ENCODE measurements at regions not wholly inside any gene's neighbourhood (a gene's known extent, or its start where the extent isn't known, plus 50 kb on each side); places are given as distances from the start of the nearest gene placed in this dataset.

DNA sequence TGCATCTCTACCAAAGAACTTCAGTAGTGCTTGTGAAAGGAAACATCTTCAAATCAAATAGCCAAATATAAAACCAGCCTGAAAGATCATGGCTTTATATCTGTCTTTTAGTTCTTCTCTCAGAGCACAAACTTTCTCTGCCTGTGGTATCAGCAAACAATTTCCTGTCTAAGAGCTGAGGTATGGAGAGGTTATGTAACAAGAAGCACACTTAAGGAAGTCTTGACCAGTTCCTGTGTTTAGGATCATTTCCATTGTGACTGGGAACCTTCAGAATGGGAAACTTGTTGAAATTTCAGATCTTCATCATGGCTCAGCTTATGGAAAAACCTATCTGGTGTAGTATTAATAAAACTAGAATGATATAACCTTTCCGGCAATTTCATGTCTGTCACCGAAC lies 148.8 kb downstream of the MBL2 start:
- no peak overlapping the region for H3K4me3 Mint-ChIP-seq
- no peak overlapping the region for H3K27ac Mint-ChIP-seq
- no peaks in the 10 kb centered on the region for H3K36me3 Mint-ChIP-seq

DNA sequence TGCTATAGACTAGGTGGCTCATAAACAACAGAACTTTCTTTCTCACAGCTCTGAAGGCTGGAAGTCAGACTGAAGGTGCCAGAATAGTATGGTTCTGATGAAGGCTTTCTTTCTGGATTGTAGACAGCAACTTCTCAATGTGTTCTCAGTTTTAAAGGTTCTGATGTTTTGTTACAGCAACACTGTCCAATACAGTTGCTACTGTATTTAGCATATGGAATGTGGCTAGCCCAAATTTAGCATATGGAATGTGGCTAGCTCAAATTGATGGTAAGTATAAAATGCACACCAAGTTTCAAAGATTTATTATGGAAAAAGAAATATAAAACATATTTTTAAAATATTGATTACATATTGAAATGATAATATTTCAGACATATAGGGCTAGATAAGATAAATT lies 145.3 kb downstream of the MBL2 start:
- ATAC-seq (ENCODE audit: low read depth in 2 of 2) (no peak), DNase-seq (no peak)
- no peak overlapping the region for H3K27ac Mint-ChIP-seq
- H3K4me1 Mint-ChIP-seq: no peaks in the 10 kb centered on the region
- H3K27me3 Mint-ChIP-seq: no peaks in the 10 kb centered on the region
- H3K4me3 Mint-ChIP-seq: no peak overlapping the region
- H3K36me3 Mint-ChIP-seq: no peaks in the 10 kb centered on the region
- no peaks in the 10 kb centered on the region for H3K9me3 Mint-ChIP-seq

More for the DNA sequence above, 148.8 kb downstream of the MBL2 start:
- ATAC-seq (ENCODE audit: low read depth in 2 of 2): no peak
- no peak for DNase-seq
- H3K4me1 Mint-ChIP-seq: no peaks in the 10 kb centered on the region
- H3K27me3 Mint-ChIP-seq: no peaks in the 10 kb centered on the region
- no peaks in the 10 kb centered on the region for H3K9me3 Mint-ChIP-seq

DNA sequence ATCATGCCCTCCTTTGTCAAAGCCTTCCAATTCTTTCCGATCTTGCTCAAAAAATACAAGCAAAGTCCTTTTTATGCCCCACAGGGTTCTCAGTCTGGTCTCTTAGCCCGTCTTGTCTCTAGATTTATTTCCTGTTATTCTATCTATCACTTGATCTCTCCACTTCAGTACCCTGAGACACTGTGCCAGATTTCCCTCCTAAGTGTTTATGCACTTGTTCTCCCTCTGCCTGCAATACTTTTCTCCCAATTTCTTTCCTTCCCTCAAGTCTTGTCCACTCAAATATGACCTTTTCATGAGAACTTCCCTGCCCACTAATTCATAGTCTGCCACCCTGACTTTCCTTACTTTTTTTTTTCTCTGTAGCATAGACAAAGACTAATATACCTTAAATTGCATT lies 141.4 kb downstream of the MBL2 start:
- Mint-ChIP-seq H3K36me3 (no peaks in the 10 kb centered on the region), H3K4me3 (no peak overlapping the region), H3K27me3 (no peaks in the 10 kb centered on the region), H3K4me1 (no peaks in the 10 kb centered on the region), H3K9me3 (no peaks in the 10 kb centered on the region), H3K27ac (no peak overlapping the region)
- ATAC-seq (ENCODE audit: low read depth in 2 of 2): no peak
- no peak for DNase-seq

DNA sequence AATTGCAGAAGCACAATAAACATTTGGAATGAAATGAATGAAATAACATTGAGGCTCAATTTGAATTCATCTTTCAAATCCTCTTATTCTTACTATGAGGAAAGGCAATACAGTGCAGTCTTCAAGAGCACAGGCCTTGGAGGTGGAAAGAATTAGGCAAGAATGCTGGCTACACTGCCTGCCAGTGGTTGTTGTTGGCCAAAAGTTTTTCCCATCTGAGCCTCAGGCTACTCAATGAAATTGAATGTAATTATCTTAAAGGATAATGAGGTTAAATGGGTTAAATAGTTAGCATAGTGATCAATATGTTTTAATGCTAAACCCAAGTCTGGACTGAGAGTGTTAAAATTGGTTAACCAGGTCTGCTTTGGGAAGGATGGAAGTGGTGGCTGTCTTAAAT lies 140.9 kb downstream of the MBL2 start:
- Mint-ChIP-seq H3K27me3 (no peaks in the 10 kb centered on the region), H3K36me3 (no peaks in the 10 kb centered on the region), H3K27ac (no peak overlapping the region), H3K9me3 (no peaks in the 10 kb centered on the region), H3K4me3 (no peak overlapping the region), H3K4me1 (no peaks in the 10 kb centered on the region)
- DNase-seq (no peak), ATAC-seq (ENCODE audit: low read depth in 2 of 2) (no peak)

DNA sequence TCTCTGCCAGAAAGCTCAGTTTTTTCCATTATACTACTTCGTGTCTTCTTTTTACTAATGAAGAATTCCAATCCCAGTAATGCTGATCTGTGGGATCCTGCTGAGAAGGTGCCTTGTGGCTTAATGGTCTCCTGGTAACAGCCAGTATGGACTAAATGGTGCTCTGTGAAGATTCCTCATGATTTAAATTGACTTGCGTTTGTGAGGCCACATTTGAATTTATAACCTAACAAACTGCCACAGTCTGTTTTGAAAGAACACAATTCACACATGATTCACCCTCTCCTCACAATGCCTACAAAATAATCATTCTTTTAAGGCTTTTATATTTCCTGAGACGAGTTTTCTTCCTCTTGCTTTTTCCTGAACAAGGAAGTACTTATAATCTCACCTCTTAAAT lies 140.0 kb downstream of the MBL2 start:
- Mint-ChIP-seq H3K4me3 (no peak overlapping the region), H3K36me3 (no peaks in the 10 kb centered on the region), H3K4me1 (no peaks in the 10 kb centered on the region), H3K27me3 (no peaks in the 10 kb centered on the region), H3K9me3 (no peaks in the 10 kb centered on the region), H3K27ac (no peak overlapping the region)
- no peak for DNase-seq
- no peak for ATAC-seq (ENCODE audit: low read depth in 2 of 2)

DNA sequence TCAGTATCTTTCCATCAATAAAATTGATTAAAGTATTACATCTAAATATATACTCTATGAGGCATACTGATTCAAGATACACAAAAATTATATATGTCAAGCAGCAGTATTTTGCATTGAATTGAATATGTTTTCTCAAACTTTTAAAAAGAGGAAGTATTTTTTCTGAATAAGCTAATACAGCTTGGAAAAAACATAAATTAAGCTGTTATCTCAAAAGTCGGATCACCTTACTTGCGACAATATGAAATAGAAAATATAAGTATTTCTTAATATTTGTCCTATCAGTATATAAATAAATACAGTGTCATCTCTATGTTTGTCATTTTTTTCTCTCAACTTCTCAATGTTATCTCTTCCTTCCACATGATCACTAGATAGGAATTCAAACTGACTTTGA lies 139.3 kb downstream of the MBL2 start:
- H3K27ac Mint-ChIP-seq: no peak overlapping the region
- H3K27me3 Mint-ChIP-seq: no peaks in the 10 kb centered on the region
- ATAC-seq (ENCODE audit: low read depth in 2 of 2) (no peak), DNase-seq (no peak)
- H3K36me3 Mint-ChIP-seq: no peaks in the 10 kb centered on the region
- H3K4me3 Mint-ChIP-seq: no peak overlapping the region
- H3K9me3 Mint-ChIP-seq: no peaks in the 10 kb centered on the region
- H3K4me1 Mint-ChIP-seq: no peaks in the 10 kb centered on the region

DNA sequence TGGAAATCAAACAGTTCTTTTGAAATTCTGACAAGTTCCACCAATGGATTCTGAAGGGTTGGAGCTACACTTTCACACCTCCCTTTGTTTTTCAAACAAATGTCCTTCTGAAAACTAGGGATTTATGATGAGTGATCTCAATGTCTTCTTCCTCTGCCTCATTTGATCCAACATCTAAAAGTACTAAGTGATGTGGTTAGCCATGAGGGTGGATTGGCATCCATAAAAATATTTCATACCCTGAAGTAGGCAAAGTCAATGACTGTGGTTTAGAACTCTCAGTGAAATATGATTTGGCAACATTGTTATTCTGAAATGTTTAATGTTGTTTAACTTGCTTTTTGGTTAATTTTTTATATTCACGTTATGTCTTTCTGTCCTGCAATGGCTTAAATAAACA lies 136.9 kb downstream of the MBL2 start:
- Mint-ChIP-seq H3K4me3 (no peak overlapping the region), H3K4me1 (no peaks in the 10 kb centered on the region), H3K36me3 (no peaks in the 10 kb centered on the region), H3K27me3 (no peaks in the 10 kb centered on the region), H3K27ac (no peak overlapping the region), H3K9me3 (no peaks in the 10 kb centered on the region)
- ATAC-seq (ENCODE audit: low read depth in 2 of 2): no peak
- DNase-seq: no peak

DNA sequence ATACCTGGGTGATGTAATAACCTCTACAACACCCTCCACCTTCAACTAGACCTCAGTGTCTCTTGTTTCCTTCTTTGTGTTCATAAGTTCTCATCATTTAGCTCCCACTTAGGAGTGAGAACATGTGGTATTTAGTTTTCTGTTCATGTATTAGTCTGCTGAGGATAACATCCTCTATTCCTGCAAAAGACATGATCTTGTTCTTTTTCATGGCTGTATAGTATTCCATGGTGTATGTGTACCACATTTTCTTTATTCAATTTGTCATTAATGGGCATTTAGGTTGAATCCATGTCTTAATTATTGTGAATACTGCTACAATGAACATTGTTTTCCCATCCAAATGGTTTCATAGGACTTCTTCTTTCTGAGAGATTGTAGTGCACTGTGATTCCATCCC lies 135.7 kb downstream of the MBL2 start:
- no peaks in the 10 kb centered on the region for H3K36me3 Mint-ChIP-seq
- no peak overlapping the region for H3K4me3 Mint-ChIP-seq
- H3K4me1 Mint-ChIP-seq: no peaks in the 10 kb centered on the region
- no peak overlapping the region for H3K27ac Mint-ChIP-seq
- H3K9me3 Mint-ChIP-seq: no peaks in the 10 kb centered on the region
- no peak for DNase-seq
- H3K27me3 Mint-ChIP-seq: no peaks in the 10 kb centered on the region
- ATAC-seq (ENCODE audit: low read depth in 2 of 2): no peak

DNA sequence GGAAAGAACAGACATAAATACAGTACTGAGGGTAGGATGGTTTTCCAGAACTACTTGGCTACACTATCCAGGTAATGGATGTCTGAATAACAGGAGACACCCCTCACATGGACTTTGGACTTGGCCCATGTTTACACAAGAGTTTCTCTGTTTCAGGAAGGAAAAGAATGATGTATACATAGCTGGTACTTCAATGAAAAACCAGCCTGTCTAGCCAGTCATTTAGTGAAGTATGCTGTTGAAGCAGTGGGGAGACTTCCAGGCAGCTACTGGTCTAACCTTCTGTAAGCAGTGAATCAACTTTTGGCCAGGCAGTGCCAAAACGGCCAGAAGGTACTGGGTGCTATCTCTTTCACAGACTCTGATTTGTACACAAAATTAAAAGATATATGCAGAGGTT lies 135.0 kb downstream of the MBL2 start:
- DNase-seq: no peak
- no peaks in the 10 kb centered on the region for H3K27me3 Mint-ChIP-seq
- H3K27ac Mint-ChIP-seq: no peak overlapping the region
- H3K9me3 Mint-ChIP-seq: no peaks in the 10 kb centered on the region
- no peaks in the 10 kb centered on the region for H3K4me1 Mint-ChIP-seq
- no peak overlapping the region for H3K4me3 Mint-ChIP-seq
- no peaks in the 10 kb centered on the region for H3K36me3 Mint-ChIP-seq
- ATAC-seq (ENCODE audit: low read depth in 2 of 2): no peak

DNA sequence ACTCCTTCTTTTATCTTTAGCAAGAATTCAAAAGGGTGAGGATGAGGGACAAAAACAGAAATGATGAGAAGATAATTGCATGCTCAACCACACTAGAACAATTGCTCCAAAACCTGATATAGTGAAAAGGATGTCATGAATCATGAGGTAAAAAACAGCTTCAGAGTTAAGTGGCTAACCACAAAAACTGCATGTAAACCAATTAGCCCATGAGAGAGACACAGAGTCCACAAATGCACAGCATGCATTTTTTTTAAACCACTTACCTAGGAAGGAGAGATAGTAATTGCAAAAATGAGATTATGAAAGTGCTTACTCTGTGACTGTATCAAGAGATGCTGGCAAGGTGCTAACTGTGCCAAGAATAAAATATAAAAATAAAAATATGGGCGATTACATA lies 132.9 kb downstream of the MBL2 start:
- Mint-ChIP-seq H3K27me3 (no peaks in the 10 kb centered on the region), H3K36me3 (no peaks in the 10 kb centered on the region), H3K9me3 (no peaks in the 10 kb centered on the region), H3K27ac (no peak overlapping the region), H3K4me1 (no peaks in the 10 kb centered on the region), H3K4me3 (no peak overlapping the region)
- no peak for DNase-seq
- no peak for ATAC-seq (ENCODE audit: low read depth in 2 of 2)

DNA sequence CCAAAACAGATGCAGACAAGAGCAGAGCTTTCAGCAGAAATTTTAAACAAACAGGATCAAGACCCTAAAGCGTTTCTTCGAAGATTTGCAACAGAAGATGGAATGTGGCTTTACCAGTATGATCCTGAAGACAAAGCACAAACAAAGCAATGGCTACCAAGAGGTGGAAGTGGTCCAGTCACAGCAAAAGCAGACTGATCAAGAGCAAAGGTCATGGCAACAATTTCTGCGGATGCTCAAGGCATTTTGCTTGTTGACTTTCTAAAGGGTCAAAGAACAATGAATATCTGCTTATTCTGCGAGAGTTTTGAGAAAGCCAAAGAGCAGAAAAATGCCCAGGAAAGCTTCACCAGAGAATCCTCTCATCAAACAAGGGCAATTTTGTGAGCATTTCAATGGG lies 130.4 kb downstream of the MBL2 start:
- no peak for ATAC-seq (ENCODE audit: low read depth in 2 of 2)
- no peaks in the 10 kb centered on the region for H3K4me1 Mint-ChIP-seq
- H3K4me3 Mint-ChIP-seq: no peak overlapping the region
- DNase-seq: no peak
- H3K27me3 Mint-ChIP-seq: no peaks in the 10 kb centered on the region
- H3K36me3 Mint-ChIP-seq: no peaks in the 10 kb centered on the region
- no peaks in the 10 kb centered on the region for H3K9me3 Mint-ChIP-seq
- no peak overlapping the region for H3K27ac Mint-ChIP-seq

DNA sequence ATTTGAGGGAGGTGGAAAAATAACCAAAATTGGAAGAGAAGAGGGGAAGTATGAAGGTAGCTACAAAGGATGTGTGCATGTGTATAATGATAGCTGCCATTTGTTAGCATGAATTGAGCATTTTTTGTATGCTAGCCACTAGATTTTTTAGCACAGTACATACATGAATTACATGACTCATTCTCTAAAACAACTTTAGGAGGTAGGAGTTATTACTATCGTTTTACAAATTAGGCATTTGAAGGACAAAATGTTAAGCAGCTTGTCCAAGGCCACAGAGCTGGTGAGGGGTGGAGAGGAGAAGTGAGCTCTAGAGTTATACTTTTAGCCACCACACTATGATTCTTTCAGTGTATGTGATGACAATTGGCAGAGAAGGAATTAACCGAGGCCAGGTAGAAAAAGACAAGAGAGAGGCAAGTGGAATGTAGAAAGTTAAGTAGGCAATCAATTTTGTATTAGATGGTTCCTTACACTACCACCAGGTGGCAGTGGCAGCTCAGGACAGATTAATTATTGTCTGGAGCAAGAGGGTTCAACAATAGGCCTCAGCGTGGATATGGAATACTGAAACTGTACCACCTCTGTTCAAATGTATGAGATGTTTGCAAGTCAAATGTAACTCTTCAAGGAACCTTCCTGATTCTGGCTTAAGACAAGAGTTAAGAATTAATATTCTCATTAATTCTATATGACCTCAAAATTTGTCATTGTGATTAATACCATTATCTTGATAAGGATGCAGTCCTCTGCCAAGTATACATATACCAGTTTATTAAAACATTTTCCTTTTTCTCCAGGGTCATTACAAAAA lies 128.0 kb downstream of the MBL2 start:
- H3K4me3 Mint-ChIP-seq: no peak overlapping the region

DNA sequence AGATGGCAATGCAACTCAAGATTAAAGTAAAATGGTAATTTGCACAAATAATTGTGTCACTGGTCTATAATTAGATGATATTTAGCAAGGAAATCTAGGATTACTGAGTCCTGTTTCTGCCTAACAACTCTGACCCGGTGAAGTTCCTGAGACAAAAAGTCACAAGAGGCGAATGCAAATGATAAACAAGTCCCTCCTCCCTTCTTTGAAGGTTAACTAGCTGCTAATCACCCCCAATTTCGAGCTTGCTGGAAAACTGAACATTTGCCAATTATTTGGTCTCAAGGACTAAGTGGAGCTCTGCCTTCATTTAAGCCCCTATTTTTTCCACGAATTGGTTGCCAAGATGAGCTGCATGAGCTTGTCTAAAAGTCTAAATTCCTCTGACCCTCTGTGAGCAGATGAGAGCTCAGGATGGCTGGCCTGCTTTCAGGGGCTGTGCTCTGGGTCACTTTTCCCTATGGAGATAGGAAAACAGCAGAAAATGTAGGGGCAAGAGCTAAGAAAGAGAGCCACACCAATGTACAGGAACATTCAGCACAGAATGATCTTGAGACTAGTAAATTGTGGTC lies 127.3 kb downstream of the MBL2 start:
- Mint-ChIP-seq H3K27ac (no peak overlapping the region), H3K27me3 (no peaks in the 10 kb centered on the region), H3K36me3 (no peaks in the 10 kb centered on the region), H3K9me3 (peaks cover 0 to 2% (median 0%) of the 10 kb centered on the region in 7 donors), H3K4me3 (no peak overlapping the region), H3K4me1 (no peaks in the 10 kb centered on the region)
- ATAC-seq (ENCODE audit: low read depth in 2 of 2) (no peak), DNase-seq (no peak)

More for the DNA sequence above, 128.0 kb downstream of the MBL2 start:
- no peaks in the 10 kb centered on the region for H3K4me1 Mint-ChIP-seq
- H3K9me3 Mint-ChIP-seq: peaks cover 0 to 2% (median 0%) of the 10 kb centered on the region in 7 donors
- ATAC-seq (ENCODE audit: low read depth in 2 of 2) (no peak), DNase-seq (peak; percentile 0)
- H3K27ac Mint-ChIP-seq: no peak overlapping the region
- H3K36me3 Mint-ChIP-seq: no peaks in the 10 kb centered on the region
- no peaks in the 10 kb centered on the region for H3K27me3 Mint-ChIP-seq

DNA sequence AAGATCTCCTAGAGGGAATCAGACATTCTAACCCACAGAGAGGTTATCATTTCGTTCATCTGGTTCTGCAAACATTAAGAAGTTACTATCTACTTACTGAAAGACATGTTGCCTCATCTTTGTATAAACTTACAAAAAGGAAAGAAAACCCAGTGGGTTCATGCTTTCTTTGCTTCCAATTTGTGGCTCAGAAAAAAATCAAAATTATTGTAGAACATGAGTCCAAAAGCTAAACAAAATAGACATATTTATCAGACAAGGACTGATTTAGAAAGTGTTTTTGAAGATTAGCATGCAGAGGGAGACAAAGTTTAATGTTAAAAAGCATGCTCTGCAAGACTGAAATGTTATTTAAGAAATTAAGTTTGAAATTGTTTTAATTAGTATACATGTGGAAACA lies 123.1 kb downstream of the MBL2 start:
- H3K9me3 Mint-ChIP-seq: peaks cover 0 to 2% (median 0%) of the 10 kb centered on the region in 7 donors
- no peaks in the 10 kb centered on the region for H3K27me3 Mint-ChIP-seq
- H3K36me3 Mint-ChIP-seq: no peaks in the 10 kb centered on the region
- H3K4me3 Mint-ChIP-seq: no peak overlapping the region
- no peak overlapping the region for H3K27ac Mint-ChIP-seq
- no peak for ATAC-seq (ENCODE audit: low read depth in 2 of 2)
- no peaks in the 10 kb centered on the region for H3K4me1 Mint-ChIP-seq
- no peak for DNase-seq

DNA sequence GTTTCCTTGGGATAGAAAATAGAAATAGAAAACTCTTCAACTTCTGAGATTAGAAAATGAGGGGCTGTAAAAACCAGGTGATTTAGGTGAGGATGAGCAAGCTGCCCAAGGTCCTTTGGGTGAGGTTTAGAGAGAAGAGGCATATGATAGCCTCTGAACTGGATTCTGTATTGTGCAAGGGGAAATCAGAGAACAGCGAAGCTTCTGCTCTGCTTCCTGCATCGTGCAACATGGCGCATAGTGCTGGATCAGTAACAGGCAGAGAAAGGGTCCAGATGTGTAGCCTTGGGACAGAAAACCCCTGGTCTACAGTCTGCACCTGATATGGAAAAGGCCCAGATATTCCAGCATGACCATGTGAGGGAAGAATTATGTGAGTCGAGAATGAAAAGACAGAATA lies 121.7 kb downstream of the MBL2 start:
- no peak for ATAC-seq (ENCODE audit: low read depth in 2 of 2)
- Mint-ChIP-seq H3K27me3 (no peaks in the 10 kb centered on the region), H3K9me3 (peaks cover 0 to 2% (median 0%) of the 10 kb centered on the region in 7 donors), H3K27ac (no peak overlapping the region), H3K4me3 (no peak overlapping the region), H3K4me1 (no peaks in the 10 kb centered on the region), H3K36me3 (no peaks in the 10 kb centered on the region)
- DNase-seq: no peak
